ENCODE measurements at regions not wholly inside any gene's neighbourhood (a gene's known extent, or its start where the extent isn't known, plus 50 kb on each side); places are given as distances from the start of the nearest gene placed in this dataset.

DNA sequence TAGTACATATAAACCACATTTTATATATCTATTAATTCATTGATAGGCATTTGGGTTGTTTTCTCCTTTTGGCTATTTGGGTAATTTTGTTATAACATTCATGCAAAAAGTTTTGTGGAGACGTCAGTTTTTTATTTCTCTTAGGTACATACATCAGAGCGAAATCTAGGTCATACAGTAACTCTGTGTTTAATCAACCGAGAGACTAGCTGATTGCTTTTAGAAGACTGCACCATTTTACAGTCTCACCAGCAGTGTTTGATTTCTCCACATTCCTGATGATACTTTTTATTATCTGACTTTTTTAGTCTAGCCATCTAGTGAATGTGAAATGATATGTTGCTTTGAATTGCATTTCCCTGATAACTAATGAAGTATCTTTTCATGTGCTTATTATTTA lies 1019.3 kb downstream of the NSUN3 start:
- TF ChIP-seq, protein P1, sequence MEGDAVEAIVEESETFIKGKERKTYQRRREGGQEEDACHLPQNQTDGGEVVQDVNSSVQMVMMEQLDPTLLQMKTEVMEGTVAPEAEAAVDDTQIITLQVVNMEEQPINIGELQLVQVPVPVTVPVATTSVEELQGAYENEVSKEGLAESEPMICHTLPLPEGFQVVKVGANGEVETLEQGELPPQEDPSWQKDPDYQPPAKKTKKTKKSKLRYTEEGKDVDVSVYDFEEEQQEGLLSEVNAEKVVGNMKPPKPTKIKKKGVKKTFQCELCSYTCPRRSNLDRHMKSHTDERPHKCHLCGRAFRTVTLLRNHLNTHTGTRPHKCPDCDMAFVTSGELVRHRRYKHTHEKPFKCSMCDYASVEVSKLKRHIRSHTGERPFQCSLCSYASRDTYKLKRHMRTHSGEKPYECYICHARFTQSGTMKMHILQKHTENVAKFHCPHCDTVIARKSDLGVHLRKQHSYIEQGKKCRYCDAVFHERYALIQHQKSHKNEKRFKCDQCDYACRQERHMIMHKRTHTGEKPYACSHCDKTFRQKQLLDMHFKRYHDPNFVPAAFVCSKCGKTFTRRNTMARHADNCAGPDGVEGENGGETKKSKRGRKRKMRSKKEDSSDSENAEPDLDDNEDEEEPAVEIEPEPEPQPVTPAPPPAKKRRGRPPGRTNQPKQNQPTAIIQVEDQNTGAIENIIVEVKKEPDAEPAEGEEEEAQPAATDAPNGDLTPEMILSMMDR (conservative IDR thresholded peaks at IDR 0.05 in 1 of 2, IDR thresholded peaks at IDR 0.05 in 1 of 2; ENCODE audit: extremely low read depth in 1 of 2, insufficient read depth in 1 of 2, low read depth in 1 of 2, low read length in 2 of 2), result no peak
- TF ChIP-seq EZH2 (IDR thresholded peaks at IDR 0.05; ENCODE audit: borderline replicate concordance, low read length), result no peak

Measured in mammary epithelial cell (primary cell).